Hepatocyte (in vitro differentiated cells): ENCODE measurements at regions not wholly inside any gene's neighbourhood (a gene's known extent, or its start where the extent isn't known, plus 50 kb on each side); places are given as distances from the start of the nearest gene placed in this dataset.
"Not testable (repeated sequence)": the region's sequence is repeated elsewhere in the genome, so short reads cannot be mapped to it uniquely, and the experiment has no call there.

Source experiments
- DNase-seq: peaks from one replicate; pipeline ENCODE4 v3.0.0-alpha.2; 2016; ENCODE audit warnings: low spot score
- H2AFZ ChIP-seq: fragments of 200-600 bp; sonication (generic); 2 replicates; pipeline ENCODE4 v1.6.0; 2016; ENCODE audit warnings: antibody characterized with exemption, mild to moderate bottlenecking
- H3K27ac ChIP-seq: fragments of 200-600 bp; sonication (generic); 2 replicates; pipeline ENCODE4 v1.5.1; 2016; ENCODE audit warnings: mild to moderate bottlenecking
- H3K27me3 ChIP-seq: fragments of 200-600 bp; sonication (generic); 2 replicates; pipeline ENCODE4 v1.6.1; 2016
- H3K36me3 ChIP-seq: fragments of 200-600 bp; sonication (generic); replicated peaks from 2 replicates; pipeline ENCODE4 v1.5.1; 2016; ENCODE audit warnings: low read depth; ENCODE audit not compliant: insufficient read depth
- H3K4me1 ChIP-seq: fragments of 200-600 bp; sonication (generic); 2 replicates; pipeline ENCODE4 v1.5.1; 2016; ENCODE audit warnings: mild to moderate bottlenecking, moderate library complexity; ENCODE audit not compliant: insufficient read depth
- H3K4me2 ChIP-seq: fragments of 200-600 bp; sonication (generic); 2 replicates; pipeline ENCODE4 v1.6.0; 2016
- H3K4me3 ChIP-seq: fragments of 200-600 bp; sonication (generic); 2 replicates; pipeline ENCODE4 v1.5.1; 2016; ENCODE audit warnings: mild to moderate bottlenecking
- H3K79me2 ChIP-seq: fragments of 200-600 bp; sonication (generic); 2 replicates; pipeline ENCODE4 v1.6.0; 2017; ENCODE audit warnings: mild to moderate bottlenecking
- H3K9me2 ChIP-seq: fragments of 200-600 bp; sonication (generic); replicated peaks from 2 replicates; pipeline ENCODE4 v1.6.0; 2017; ENCODE audit warnings: mild to moderate bottlenecking; ENCODE audit not compliant: insufficient read depth
- H3K9me3 ChIP-seq: fragments of 200-600 bp; sonication (generic); 2 replicates; pipeline ENCODE4 v1.5.1; 2016; ENCODE audit warnings: low read depth, mild to moderate bottlenecking
- H4K20me1 ChIP-seq: fragments of 200-600 bp; sonication (generic); 2 replicates; pipeline ENCODE4 v1.6.0; 2016; ENCODE audit warnings: mild to moderate bottlenecking; ENCODE audit not compliant: insufficient read depth, poor library complexity, severe bottlenecking
- CTCF ChIP-seq: fragments of 200-600 bp; sonication (generic); IDR thresholded peaks from 2 replicates; pipeline ENCODE4 v1.5.1; 2016; ENCODE audit warnings: antibody characterized with exemption, mild to moderate bottlenecking; ENCODE audit not compliant: poor library complexity
- EZH2 ChIP-seq: fragments of 200-600 bp; sonication (generic); IDR thresholded peaks from 2 replicates; pipeline ENCODE4 v1.6.1; 2016; ENCODE audit warnings: antibody characterized with exemption, mild to moderate bottlenecking, borderline replicate concordance
- EZH2phosphoT487 ChIP-seq: fragments of 200-600 bp; sonication (generic); IDR thresholded peaks from one replicate; pipeline ENCODE4 v1.6.1; 2018; ENCODE audit warnings: antibody characterized with exemption, mild to moderate bottlenecking, low read depth, moderate library complexity; ENCODE audit not compliant: unreplicated experiment, severe bottlenecking
- WGBS: methylation state at CpG from one replicate; pipeline ENCODE4 v1.1.6; 2016; ENCODE audit warnings: low lambda C conversion rate; ENCODE audit errors: missing lambda C conversion rate; 5-methylcytosine and 5-hydroxymethylcytosine counted together

GRCh38 chr14:44730860-44731259 is 223.8 kb upstream of the FSCB start:
- no peak overlapping the region for H2AFZ ChIP-seq
- no peaks in the 10 kb centered on the region for H3K4me1 ChIP-seq
- no peaks in the 10 kb centered on the region for H3K9me3 ChIP-seq
- H3K36me3 ChIP-seq = no peaks in the 10 kb centered on the region
- H4K20me1 ChIP-seq = no peaks in the 10 kb centered on the region
- H3K4me3 ChIP-seq = no peak overlapping the region
- no peak for TF ChIP-seq CTCF
- TF ChIP-seq EZH2phosphoT487 = no peak
- TF ChIP-seq EZH2 = no peak
- DNase-seq = no peak
- no peak overlapping the region for H3K4me2 ChIP-seq
- 64% methylated on average over 3 of the region's 3 CpGs for WGBS
- H3K9me2 ChIP-seq = no peaks in the 10 kb centered on the region
- no peaks in the 10 kb centered on the region for H3K79me2 ChIP-seq
- H3K27me3 ChIP-seq = no peaks in the 10 kb centered on the region
- no peak overlapping the region for H3K27ac ChIP-seq

- not testable (repeated sequence) for H3K27ac ChIP-seq, H3K4me1 ChIP-seq, H3K4me3 ChIP-seq, H4K20me1 ChIP-seq, H2AFZ ChIP-seq, H3K4me2 ChIP-seq, H3K79me2 ChIP-seq, H3K9me3 ChIP-seq, H3K27me3 ChIP-seq, DNase-seq, H3K9me2 ChIP-seq, H3K36me3 ChIP-seq
- 48% methylated on average over 1 of the region's 1 CpG for WGBS
These were observed 214.3 kb upstream of the FSCB start for GRCh38 chr14:44721395-44721794.

- no peaks in the 10 kb centered on the region for H3K27me3 ChIP-seq
- no peaks in the 10 kb centered on the region for H3K9me2 ChIP-seq
- TF ChIP-seq CTCF = no peak
- H3K27ac ChIP-seq = no peak overlapping the region
- H3K4me1 ChIP-seq = no peaks in the 10 kb centered on the region
- H3K9me3 ChIP-seq = no peaks in the 10 kb centered on the region
- H3K36me3 ChIP-seq = no peaks in the 10 kb centered on the region
- no peak overlapping the region for H2AFZ ChIP-seq
- H3K79me2 ChIP-seq = no peaks in the 10 kb centered on the region
- H3K4me3 ChIP-seq = no peak overlapping the region
- H3K4me2 ChIP-seq = no peak overlapping the region
- 93% methylated on average over 2 of the region's 2 CpGs for WGBS
- DNase-seq = no peak
- no peaks in the 10 kb centered on the region for H4K20me1 ChIP-seq
These were observed 213.6 kb upstream of the FSCB start for GRCh38 chr14:44720707-44721106.

- WGBS = 55% methylated on average over 9 of the region's 9 CpGs
- Histone ChIP-seq H3K27me3 (no peaks in the 10 kb centered on the region), H3K9me2 (no peaks in the 10 kb centered on the region), H3K4me3 (no peak overlapping the region), H3K4me2 (no peak overlapping the region), H3K27ac (no peak overlapping the region), H2AFZ (no peak overlapping the region), H3K79me2 (no peaks in the 10 kb centered on the region), H4K20me1 (no peaks in the 10 kb centered on the region), H3K36me3 (no peaks in the 10 kb centered on the region), H3K9me3 (no peaks in the 10 kb centered on the region), H3K4me1 (no peaks in the 10 kb centered on the region)
- no peak for DNase-seq
- TF ChIP-seq EZH2 (no peak), CTCF (no peak), EZH2phosphoT487 (no peak)
These were observed 205.1 kb upstream of the FSCB start for GRCh38 chr14:44712024-44712815.
